Lower leg skin (tissue), 3 donors: ENCODE measurements at regions not wholly inside any gene's neighbourhood (a gene's known extent, or its start where the extent isn't known, plus 50 kb on each side); places are given as distances from the start of the nearest gene placed in this dataset.

Experiments
- CTCF ChIP-seq, 3 donors: fragments of 450-650 bp; IDR thresholded peaks; one replicate each; pipeline ENCODE4 v1.5.1; 2016; ENCODE audit warnings: antibody characterized with exemption in 3 of 3, mild to moderate bottlenecking in 3 of 3, moderate library complexity in 2 of 3
- POLR2A ChIP-seq, 2 donors: fragments of 450-650 bp; IDR thresholded peaks; one replicate each; pipeline ENCODE4 v1.6.1; 2016 to 2017; ENCODE audit warnings: antibody characterized with exemption in 2 of 2, mild to moderate bottlenecking in 1 of 2, moderate library complexity in 1 of 2

GRCh38 chr2:185142677-185143076 is 544.3 kb downstream of the ZNF804A start:
- no peak for TF ChIP-seq CTCF (IDR thresholded peaks at IDR 0.05)
- no peak for TF ChIP-seq POLR2A (IDR thresholded peaks at IDR 0.05)
